OCI-LY1 (cell line): ENCODE measurements at regions not wholly inside any gene's neighbourhood (a gene's known extent, or its start where the extent isn't known, plus 50 kb on each side); places are given as distances from the start of the nearest gene placed in this dataset.

Source experiments
- H2AFZ ChIP-seq: fragments of 200-600 bp; sonication (generic), shearing (Covaris generic); 2 replicates; pipeline ENCODE4 v1.6.0; 2014; ENCODE audit warnings: antibody characterized with exemption, mild to moderate bottlenecking, low read length
- H3F3A ChIP-seq: fragments of 200-600 bp; sonication (generic), shearing (Covaris generic); 2 replicates; pipeline ENCODE4 v1.6.0; 2014; ENCODE audit warnings: mild to moderate bottlenecking, antibody characterized with exemption, low read length, moderate library complexity; ENCODE audit not compliant: insufficient read depth
- H3K27ac ChIP-seq: fragments of 200-600 bp; sonication (generic); 2 replicates; pipeline ENCODE4 v1.5.1; 2014; ENCODE audit warnings: low read length, mixed run types, mild to moderate bottlenecking, low read depth; ENCODE audit not compliant: poor library complexity, severe bottlenecking
- H3K27me3 ChIP-seq: fragments of 200-600 bp; sonication (generic); 2 replicates; pipeline ENCODE4 v1.6.0; 2014; ENCODE audit warnings: antibody characterized with exemption, mild to moderate bottlenecking, low read length, moderate library complexity; ENCODE audit not compliant: insufficient read depth
- H3K36me3 ChIP-seq: fragments of 200-600 bp; sonication (generic); 2 replicates; pipeline ENCODE4 v1.6.1; 2014; ENCODE audit warnings: mild to moderate bottlenecking, antibody characterized with exemption, low read length, moderate library complexity, mixed read lengths; ENCODE audit not compliant: insufficient read depth
- H3K4me1 ChIP-seq: fragments of 200-600 bp; sonication (generic); 2 replicates; pipeline ENCODE4 v1.5.1; 2014; ENCODE audit warnings: mild to moderate bottlenecking, low read length, moderate library complexity; ENCODE audit not compliant: insufficient read depth, severe bottlenecking
- H3K4me2 ChIP-seq: fragments of 200-600 bp; sonication (generic), shearing (Covaris generic); 2 replicates; pipeline ENCODE4 v1.6.1; 2014; ENCODE audit warnings: low read length
- H3K4me3 ChIP-seq: fragments of 200-600 bp; sonication (generic); 2 replicates; pipeline ENCODE4 v1.5.1; 2014; ENCODE audit warnings: low read length, low read depth, mild to moderate bottlenecking, mixed read lengths; ENCODE audit not compliant: poor library complexity, severe bottlenecking
- H3K79me2 ChIP-seq: fragments of 200-600 bp; shearing (Covaris generic); 2 replicates; pipeline ENCODE4 v1.6.1; 2016; ENCODE audit warnings: mixed run types, low read length, mixed read lengths; ENCODE audit not compliant: insufficient read depth
- H3K9ac ChIP-seq: fragments of 200-600 bp; sonication (generic), shearing (Covaris generic); 2 replicates; pipeline ENCODE4 v1.6.1; 2014; ENCODE audit warnings: mild to moderate bottlenecking, low read length, mixed read lengths
- H3K9me2 ChIP-seq: fragments of 200-600 bp; sonication (generic), shearing (Covaris generic); 2 replicates; pipeline ENCODE4 v1.6.1; 2014; ENCODE audit warnings: low read depth, mild to moderate bottlenecking, low read length, mixed read lengths
- H3K9me3 ChIP-seq: fragments of 200-600 bp; shearing (Covaris generic); 2 replicates; pipeline ENCODE4 v1.6.1; 2014; ENCODE audit warnings: low read length, mixed read lengths
- H4K20me1 ChIP-seq: fragments of 200-600 bp; sonication (generic), shearing (Covaris generic); 2 replicates; pipeline ENCODE4 v1.6.0; 2016; ENCODE audit warnings: mild to moderate bottlenecking, low read length; ENCODE audit not compliant: insufficient read depth
- CTCF ChIP-seq: fragments of 200-600 bp; sonication (generic), shearing (Covaris generic); IDR thresholded peaks from 2 replicates; pipeline ENCODE4 v1.5.1; 2017; ENCODE audit warnings: mild to moderate bottlenecking, antibody characterized with exemption, low read length, moderate library complexity, mixed read lengths
- EZH2 ChIP-seq: fragments of 200-600 bp; sonication (generic), shearing (Covaris generic); IDR thresholded peaks from 2 replicates; pipeline ENCODE4 v1.8.0; 2017; ENCODE audit warnings: borderline replicate concordance, mixed run types, mild to moderate bottlenecking, antibody characterized with exemption, low read length, moderate library complexity, mixed read lengths

GRCh38 chr1:239543873-239544272, 157.5 kb downstream of the CHRM3 start:
- H3K36me3 ChIP-seq = no peaks in the 10 kb centered on the region

DNA sequence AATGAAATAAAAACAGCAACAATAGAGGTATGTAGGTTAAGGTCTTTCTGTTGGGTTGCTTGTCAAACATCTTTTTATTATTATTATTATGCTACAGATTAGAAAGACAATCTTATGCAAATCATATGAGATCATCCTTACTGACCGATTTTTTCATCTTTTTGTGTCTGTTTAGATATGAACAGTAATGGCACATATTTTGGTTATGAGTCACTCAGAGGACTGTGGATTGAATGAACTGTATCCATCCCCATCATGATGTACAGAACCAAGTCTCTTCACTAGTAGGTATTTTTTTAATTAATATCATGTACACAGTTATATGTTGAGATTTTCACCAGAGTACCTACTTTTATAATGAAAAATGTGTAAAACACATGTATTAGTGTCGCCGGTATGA, 159.1 kb downstream of the CHRM3 start:
- Histone ChIP-seq H3K4me1 (no peaks in the 10 kb centered on the region), H3K4me3 (no peak overlapping the region), H3K27ac (no peak overlapping the region), H4K20me1 (no peaks in the 10 kb centered on the region), H3K9me2 (no peaks in the 10 kb centered on the region), H3K9me3 (no peaks in the 10 kb centered on the region), H3K79me2 (no peaks in the 10 kb centered on the region), H3K9ac (no peak overlapping the region), H3K27me3 (no peaks in the 10 kb centered on the region), H2AFZ (no peak overlapping the region), H3K4me2 (no peak overlapping the region), H3K36me3 (no peaks in the 10 kb centered on the region), H3F3A (no peaks in the 10 kb centered on the region)
- no peak for TF ChIP-seq EZH2
- no peak for TF ChIP-seq CTCF

More at GRCh38 chr1:239543873-239544272, 157.5 kb downstream of the CHRM3 start:
- TF ChIP-seq EZH2 (no peak), CTCF (no peak)
- Histone ChIP-seq H3K9me3 (no peaks in the 10 kb centered on the region), H3K9ac (no peak overlapping the region), H3K9me2 (no peaks in the 10 kb centered on the region), H4K20me1 (no peaks in the 10 kb centered on the region), H3F3A (no peaks in the 10 kb centered on the region), H3K4me3 (no peak overlapping the region), H3K27me3 (no peaks in the 10 kb centered on the region), H2AFZ (no peak overlapping the region), H3K4me1 (no peaks in the 10 kb centered on the region), H3K27ac (no peak overlapping the region), H3K79me2 (no peaks in the 10 kb centered on the region), H3K4me2 (no peak overlapping the region)

- Histone ChIP-seq H3K9me3 (no peaks in the 10 kb centered on the region), H3K27ac (no peak overlapping the region), H3K4me1 (no peaks in the 10 kb centered on the region), H3K9ac (no peak overlapping the region), H3K4me2 (no peak overlapping the region), H3K4me3 (no peak overlapping the region), H3F3A (no peaks in the 10 kb centered on the region), H3K36me3 (no peaks in the 10 kb centered on the region), H2AFZ (no peak overlapping the region), H3K27me3 (no peaks in the 10 kb centered on the region), H4K20me1 (no peaks in the 10 kb centered on the region), H3K79me2 (no peaks in the 10 kb centered on the region), H3K9me2 (no peaks in the 10 kb centered on the region)
- TF ChIP-seq CTCF = no peak
- no peak for TF ChIP-seq EZH2
Observed at GRCh38 chr1:239547987-239548386, 161.6 kb downstream of the CHRM3 start.
